CD4-positive, CD25-positive, alpha-beta regulatory T cell (primary cell): ENCODE measurements at regions not wholly inside any gene's neighbourhood (a gene's known extent, or its start where the extent isn't known, plus 50 kb on each side); places are given as distances from the start of the nearest gene placed in this dataset.

Experiments
- ATAC-seq, 2 donors: fragments of 150-1000 bp; cut with Tn5 transposase; one replicate each; pipeline ENCODE4 v1.10.0; 2021; ENCODE audit warnings: low read depth in 2 of 2, moderate number of reproducible peaks in 2 of 2, moderate library complexity in 1 of 2
- DNase-seq, 3 donors: peaks; one replicate each; pipeline versions ENCODE4 v3.0.0 to v3.0.0-alpha.2; 2012 to 2022; ENCODE audit warnings: mixed read lengths in 1 of 3
- H3K27ac ChIP-seq: one replicate; pipeline ENCODE4 v1.7.0; 2013; ENCODE audit warnings: mild to moderate bottlenecking, low read length; ENCODE audit not compliant: insufficient read depth, poor library complexity, severe bottlenecking
- H3K27me3 ChIP-seq: one replicate; pipeline ENCODE4 v1.7.0; 2013; ENCODE audit warnings: low read length; ENCODE audit not compliant: control insufficient read depth, insufficient read depth
- H3K36me3 ChIP-seq: one replicate; pipeline ENCODE4 v1.7.0; 2013; ENCODE audit warnings: mild to moderate bottlenecking, low read length, moderate library complexity; ENCODE audit not compliant: control insufficient read depth, insufficient read depth
- H3K4me1 ChIP-seq: 2 replicates; pipeline ENCODE4 v1.7.0; 2013; ENCODE audit warnings: mild to moderate bottlenecking, low read length; ENCODE audit not compliant: insufficient read depth, control insufficient read depth, poor library complexity, severe bottlenecking
- H3K4me3 ChIP-seq: one replicate; pipeline ENCODE4 v1.7.0; 2013; ENCODE audit warnings: low read depth, mild to moderate bottlenecking, low read length, moderate library complexity
- H3K9me3 ChIP-seq, 2 experiments: 1 replicate in 1 of 2; 2 replicates in 1 of 2; pipeline ENCODE4 v1.7.0; 2013; ENCODE audit warnings: low read length in 2 of 2, mild to moderate bottlenecking in 1 of 2, moderate library complexity in 1 of 2; ENCODE audit not compliant: control insufficient read depth in 2 of 2
- H3K27ac Mint-ChIP-seq, 3 donors: one replicate each; pipeline ENCODE4 v1.8.0; 2020 to 2022; ENCODE audit warnings: mild to moderate bottlenecking in 3 of 3, mixed read lengths in 3 of 3, moderate library complexity in 2 of 3
- H3K27me3 Mint-ChIP-seq: one replicate; pipeline ENCODE4 v1.8.0; 2022; ENCODE audit warnings: mild to moderate bottlenecking, mixed read lengths
- H3K36me3 Mint-ChIP-seq: one replicate; pipeline ENCODE4 v1.8.0; 2020; ENCODE audit warnings: mixed read lengths
- H3K4me1 Mint-ChIP-seq, 4 donors: one replicate each; pipeline ENCODE4 v1.8.0; 2020 to 2022; ENCODE audit warnings: mixed read lengths in 4 of 4, mild to moderate bottlenecking in 1 of 4
- H3K4me3 Mint-ChIP-seq, 4 donors: one replicate each; pipeline ENCODE4 v1.8.0; 2020 to 2022; ENCODE audit warnings: mild to moderate bottlenecking in 4 of 4, mixed read lengths in 4 of 4, moderate library complexity in 3 of 4
- H3K9me3 Mint-ChIP-seq, 7 donors: one replicate each; pipeline ENCODE4 v1.8.0; 2020 to 2022; ENCODE audit warnings: mixed read lengths in 7 of 7, mild to moderate bottlenecking in 3 of 7, moderate library complexity in 2 of 7

GRCh38 chr5:5941486-5941885 is 436.9 kb downstream of the MED10 start:
- H3K36me3 Mint-ChIP-seq: no peaks in the 10 kb centered on the region
- H3K27me3 Mint-ChIP-seq: no peaks in the 10 kb centered on the region
- H3K9me3 Mint-ChIP-seq: peaks cover 0 to 7% (median 2%) of the 10 kb centered on the region in 7 donors
- Histone ChIP-seq H3K4me3 (no peak overlapping the region), H3K4me1 (no peaks in the 10 kb centered on the region), H3K9me3 (no peaks in the 10 kb centered on the region), H3K36me3 (no peaks in the 10 kb centered on the region), H3K27ac (no peak overlapping the region), H3K27me3 (no peaks in the 10 kb centered on the region)
- no peak overlapping the region for H3K4me3 Mint-ChIP-seq
- no peaks in the 10 kb centered on the region for H3K4me1 Mint-ChIP-seq
- ATAC-seq: no peak
- H3K27ac Mint-ChIP-seq: no peak overlapping the region
- no peak for DNase-seq

- Histone ChIP-seq H3K9me3 (no peaks in the 10 kb centered on the region), H3K27ac (no peak overlapping the region), H3K4me1 (no peaks in the 10 kb centered on the region), H3K36me3 (no peaks in the 10 kb centered on the region), H3K4me3 (no peak overlapping the region), H3K27me3 (no peaks in the 10 kb centered on the region)
- Mint-ChIP-seq H3K4me1 (no peaks in the 10 kb centered on the region), H3K27me3 (no peaks in the 10 kb centered on the region), H3K4me3 (no peak overlapping the region), H3K36me3 (no peaks in the 10 kb centered on the region), H3K27ac (no peak overlapping the region), H3K9me3 (peaks cover 0 to 9% (median 0%) of the 10 kb centered on the region in 7 donors)
- ATAC-seq: no peak
- no peak for DNase-seq
Measured at GRCh38 chr5:5939759-5940370, 438.5 kb downstream of the MED10 start.

DNA sequence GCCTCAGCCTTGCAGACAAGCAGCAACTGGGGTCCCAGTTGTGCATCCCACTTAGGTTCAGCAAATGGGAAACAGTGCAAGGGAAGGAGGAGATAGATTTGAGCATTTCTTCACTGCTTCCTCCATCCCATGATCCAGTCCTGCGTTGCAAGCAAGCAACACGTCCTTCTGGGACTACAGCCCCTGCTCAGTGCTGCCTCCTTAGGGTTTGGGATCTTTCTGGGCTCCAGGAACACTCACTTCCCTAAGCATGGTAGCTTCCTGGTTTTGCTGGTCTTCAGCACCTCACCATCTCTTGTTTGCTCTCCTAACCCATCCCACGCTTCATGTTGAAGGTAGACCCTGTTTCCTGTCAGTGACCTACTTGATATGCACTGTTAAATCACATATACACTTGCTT is 444.7 kb downstream of the MED10 start:
- ATAC-seq (no peak), DNase-seq (no peak)
- no peaks in the 10 kb centered on the region for H3K27me3 Mint-ChIP-seq
- H3K27ac ChIP-seq: no peak overlapping the region
- H3K4me3 Mint-ChIP-seq: no peak overlapping the region
- no peak overlapping the region for H3K4me3 ChIP-seq
- peaks cover 0 to 6% (median 0%) of the 10 kb centered on the region in 7 donors for H3K9me3 Mint-ChIP-seq
- no peaks in the 10 kb centered on the region for H3K27me3 ChIP-seq
- H3K4me1 Mint-ChIP-seq: no peaks in the 10 kb centered on the region
- H3K27ac Mint-ChIP-seq: no peak overlapping the region
- H3K9me3 ChIP-seq: no peaks in the 10 kb centered on the region
- H3K4me1 ChIP-seq: no peaks in the 10 kb centered on the region
- H3K36me3 ChIP-seq: no peaks in the 10 kb centered on the region
- H3K36me3 Mint-ChIP-seq: no peaks in the 10 kb centered on the region

DNA sequence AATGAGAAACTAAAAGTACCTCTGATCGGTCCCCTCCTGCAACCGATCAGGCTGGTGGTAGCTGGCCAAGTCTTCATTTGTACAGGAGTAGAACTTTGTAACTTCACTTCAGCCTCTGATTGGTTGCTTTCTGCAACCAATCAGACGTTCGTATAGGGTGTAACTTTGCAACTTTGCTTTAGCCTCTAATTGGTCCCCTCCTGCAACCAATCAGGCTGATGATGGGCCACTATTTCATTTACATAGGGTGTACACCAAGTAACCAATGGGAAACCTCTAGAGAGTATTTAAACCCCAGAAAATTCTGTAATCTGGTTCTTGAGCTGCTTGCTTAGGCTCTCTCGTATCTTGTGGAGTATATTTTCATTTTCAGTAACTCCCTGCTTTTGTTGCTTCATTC is 445.5 kb downstream of the MED10 start:
- no peak for DNase-seq
- Histone ChIP-seq H3K36me3 (no peaks in the 10 kb centered on the region), H3K27ac (no peak overlapping the region), H3K27me3 (no peaks in the 10 kb centered on the region), H3K9me3 (no peaks in the 10 kb centered on the region), H3K4me3 (no peak overlapping the region), H3K4me1 (no peaks in the 10 kb centered on the region)
- H3K27me3 Mint-ChIP-seq: no peaks in the 10 kb centered on the region
- H3K27ac Mint-ChIP-seq: no peak overlapping the region
- peaks cover 0 to 6% (median 0%) of the 10 kb centered on the region in 7 donors for H3K9me3 Mint-ChIP-seq
- no peaks in the 10 kb centered on the region for H3K36me3 Mint-ChIP-seq
- no peak for ATAC-seq
- no peaks in the 10 kb centered on the region for H3K4me1 Mint-ChIP-seq
- no peak overlapping the region for H3K4me3 Mint-ChIP-seq

DNA sequence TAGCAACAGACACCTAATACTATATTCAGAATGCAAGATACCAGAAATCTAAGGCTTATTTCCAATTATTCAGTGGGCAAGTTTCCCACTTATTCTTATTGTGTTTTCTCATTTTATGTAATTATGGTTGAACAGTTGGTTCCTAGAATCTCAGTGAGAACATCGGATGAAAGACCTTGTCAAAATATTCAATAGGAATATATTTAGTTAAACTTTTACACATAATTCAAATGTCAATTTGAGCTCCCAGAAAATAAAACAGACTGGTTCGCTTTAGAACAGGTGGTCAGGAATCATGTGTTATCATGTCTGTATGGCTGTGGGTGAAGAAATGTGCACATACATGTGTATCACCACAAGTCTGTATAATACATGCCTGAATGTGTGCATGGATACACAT is 447.8 kb downstream of the MED10 start:
- Histone ChIP-seq H3K27ac (no peak overlapping the region), H3K4me3 (no peak overlapping the region), H3K4me1 (no peaks in the 10 kb centered on the region), H3K9me3 (no peaks in the 10 kb centered on the region), H3K27me3 (no peaks in the 10 kb centered on the region), H3K36me3 (no peaks in the 10 kb centered on the region)
- Mint-ChIP-seq H3K27me3 (no peaks in the 10 kb centered on the region), H3K36me3 (no peaks in the 10 kb centered on the region), H3K4me3 (no peak overlapping the region), H3K4me1 (no peaks in the 10 kb centered on the region), H3K27ac (no peak overlapping the region), H3K9me3 (peaks cover 0 to 2% (median 0%) of the 10 kb centered on the region in 7 donors)
- no peak for DNase-seq
- no peak for ATAC-seq

DNA sequence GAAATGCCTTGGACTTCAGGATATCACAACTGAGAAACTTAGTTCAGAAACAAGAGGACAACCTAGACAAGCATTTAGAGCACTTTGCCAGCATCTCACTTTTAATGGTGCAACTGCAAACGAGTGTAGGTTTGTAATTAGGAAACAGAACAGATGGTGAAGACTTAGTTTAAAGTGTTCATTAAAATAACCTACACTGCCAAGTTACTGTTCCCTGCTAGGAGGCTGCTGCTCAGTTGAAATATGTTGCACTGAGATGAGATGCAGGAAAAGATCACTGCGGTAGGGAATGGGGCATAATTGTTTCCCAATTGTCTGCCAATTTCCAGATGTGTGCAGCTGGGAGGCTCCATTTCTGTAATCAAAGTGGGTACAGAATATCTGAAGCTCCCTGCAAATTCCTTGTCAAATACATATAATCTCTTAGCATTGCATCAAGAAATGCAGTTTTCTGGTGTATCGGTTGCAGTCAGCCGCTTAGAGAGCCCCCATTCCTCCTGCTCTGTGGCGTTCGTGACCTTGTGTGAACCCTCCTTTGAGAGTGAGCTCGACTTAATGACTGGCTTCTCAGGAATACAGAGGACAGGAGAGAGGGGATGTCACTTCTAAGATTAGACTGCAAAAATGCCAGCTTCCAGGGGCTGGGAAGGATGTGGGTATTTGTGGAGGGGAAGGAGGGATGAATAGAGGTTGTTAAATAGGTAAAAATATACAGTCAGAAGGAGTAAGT is 448.9 kb downstream of the MED10 start:
- no peaks in the 10 kb centered on the region for H3K27me3 Mint-ChIP-seq
- Histone ChIP-seq H3K27ac (no peak overlapping the region), H3K4me3 (no peak overlapping the region), H3K27me3 (no peaks in the 10 kb centered on the region), H3K9me3 (no peaks in the 10 kb centered on the region), H3K4me1 (no peaks in the 10 kb centered on the region), H3K36me3 (no peaks in the 10 kb centered on the region)
- DNase-seq (no peak), ATAC-seq (no peak)
- H3K4me1 Mint-ChIP-seq: no peaks in the 10 kb centered on the region
- no peaks in the 10 kb centered on the region for H3K9me3 Mint-ChIP-seq
- no peak overlapping the region for H3K27ac Mint-ChIP-seq
- H3K4me3 Mint-ChIP-seq: no peak overlapping the region
- no peaks in the 10 kb centered on the region for H3K36me3 Mint-ChIP-seq

- ATAC-seq (no peak), DNase-seq (no peak)
- H3K27me3 ChIP-seq: no peaks in the 10 kb centered on the region
- Mint-ChIP-seq H3K27me3 (no peaks in the 10 kb centered on the region), H3K27ac (no peak overlapping the region), H3K4me3 (no peak overlapping the region), H3K4me1 (no peaks in the 10 kb centered on the region), H3K9me3 (no peaks in the 10 kb centered on the region), H3K36me3 (no peaks in the 10 kb centered on the region)
- H3K4me1 ChIP-seq: no peaks in the 10 kb centered on the region
- H3K27ac ChIP-seq: no peak overlapping the region
- H3K9me3 ChIP-seq: no peaks in the 10 kb centered on the region
- H3K4me3 ChIP-seq: no peak overlapping the region
- H3K36me3 ChIP-seq: no peaks in the 10 kb centered on the region
Measured at GRCh38 chr5:5925191-5925590, 453.2 kb downstream of the MED10 start.

DNA sequence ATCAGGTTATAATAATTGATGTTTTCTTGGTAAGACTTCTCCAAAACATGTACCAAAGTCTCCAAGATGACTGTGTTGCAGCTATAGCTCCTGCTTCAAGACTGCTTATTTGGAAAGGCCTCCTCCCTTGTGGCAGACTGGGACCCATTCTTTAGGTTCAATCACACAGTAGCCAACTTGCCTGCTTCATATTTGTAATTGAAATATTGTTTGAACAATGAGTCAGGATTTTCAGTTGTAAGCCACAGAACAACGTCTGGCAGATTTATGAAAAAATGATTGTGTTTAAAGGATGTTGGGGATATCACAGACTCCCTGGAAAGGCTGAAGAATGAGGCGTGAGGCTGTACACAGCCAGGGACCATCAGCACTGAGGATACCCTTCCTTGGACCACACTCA is 458.9 kb downstream of the MED10 start:
- Mint-ChIP-seq H3K4me1 (no peaks in the 10 kb centered on the region), H3K27ac (no peak overlapping the region), H3K27me3 (no peaks in the 10 kb centered on the region), H3K9me3 (no peaks in the 10 kb centered on the region), H3K4me3 (no peak overlapping the region), H3K36me3 (no peaks in the 10 kb centered on the region)
- DNase-seq (no peak), ATAC-seq (no peak)
- H3K27me3 ChIP-seq: no peaks in the 10 kb centered on the region
- H3K27ac ChIP-seq: no peak overlapping the region
- no peak overlapping the region for H3K4me3 ChIP-seq
- H3K4me1 ChIP-seq: no peaks in the 10 kb centered on the region
- no peaks in the 10 kb centered on the region for H3K36me3 ChIP-seq
- no peaks in the 10 kb centered on the region for H3K9me3 ChIP-seq
